ENCODE measurements at regions not wholly inside any gene's neighbourhood (a gene's known extent, or its start where the extent isn't known, plus 50 kb on each side); places are given as distances from the start of the nearest gene placed in this dataset.

GRCh38 chr4:138871555-138871875, 144.1 kb upstream of the NOCT start:
- TF ChIP-seq CTCF (IDR thresholded peaks at IDR 0.05; ENCODE audit: low read depth, low read length) (no peak), POLR2A (IDR thresholded peaks at IDR 0.05; ENCODE audit: extremely low read depth, insufficient read length) (no peak)
